HEK293 (cell line): ENCODE measurements at regions not wholly inside any gene's neighbourhood (a gene's known extent, or its start where the extent isn't known, plus 50 kb on each side); places are given as distances from the start of the nearest gene placed in this dataset.

ENCODE experiments used
- SALL2 ChIP-seq: fragments of 450-650 bp; formaldehyde crosslinking; IDR thresholded peaks from 2 replicates; pipeline ENCODE4 v1.5.0; 2017; ENCODE audit warnings: missing biosample characterization, mild to moderate bottlenecking, missing genetic modification characterization, borderline replicate concordance
- YY1 ChIP-seq: fragments of 450-650 bp; formaldehyde crosslinking; IDR thresholded peaks from 2 replicates; pipeline ENCODE4 v1.5.1; 2018; ENCODE audit warnings: missing biosample characterization, missing genetic modification characterization
- ZFP37 ChIP-seq: fragments of 450-650 bp; formaldehyde crosslinking; IDR thresholded peaks from 2 replicates; pipeline ENCODE4 v1.5.1; 2016; ENCODE audit warnings: missing biosample characterization, missing genetic modification characterization
- ZNF292 ChIP-seq: fragments of 450-650 bp; formaldehyde crosslinking; IDR thresholded peaks from 2 replicates; pipeline ENCODE4 v1.5.1; 2016; ENCODE audit warnings: low read depth, missing biosample characterization, missing genetic modification characterization, borderline replicate concordance
- ZNF311 ChIP-seq: fragments of 450-650 bp; formaldehyde crosslinking; IDR thresholded peaks from 2 replicates; pipeline ENCODE4 v1.5.1; 2017; ENCODE audit warnings: missing biosample characterization, missing genetic modification characterization, borderline replicate concordance
- ZNF501 ChIP-seq: fragments of 450-650 bp; formaldehyde crosslinking; IDR thresholded peaks from 2 replicates; pipeline ENCODE4 v1.5.1; 2016; ENCODE audit warnings: missing biosample characterization, missing genetic modification characterization
- ZNF658 ChIP-seq: fragments of 450-650 bp; formaldehyde crosslinking; IDR thresholded peaks from 2 replicates; pipeline ENCODE4; 2016; ENCODE audit warnings: missing biosample characterization, missing genetic modification characterization
- ZNF670 ChIP-seq: fragments of 450-650 bp; formaldehyde crosslinking; IDR thresholded peaks from 2 replicates; pipeline ENCODE4 v1.5.1; 2016; ENCODE audit warnings: missing biosample characterization, missing genetic modification characterization, low read depth
- ZNF843 ChIP-seq: fragments of 450-650 bp; formaldehyde crosslinking; IDR thresholded peaks from 2 replicates; pipeline ENCODE4 v1.5.1; 2016; ENCODE audit warnings: missing biosample characterization, missing genetic modification characterization
- TF ChIP-seq, protein P1 (sequence below): fragments of 450-650 bp; formaldehyde crosslinking; IDR thresholded peaks from 2 replicates; pipeline ENCODE4 v1.5.1; 2017; ENCODE audit warnings: missing biosample characterization, missing genetic modification characterization
- TF ChIP-seq, protein P2 (sequence below): fragments of 450-650 bp; formaldehyde crosslinking; IDR thresholded peaks from 2 replicates; pipeline ENCODE4 v1.5.1; 2016; ENCODE audit warnings: missing biosample characterization, missing genetic modification characterization

DNA sequence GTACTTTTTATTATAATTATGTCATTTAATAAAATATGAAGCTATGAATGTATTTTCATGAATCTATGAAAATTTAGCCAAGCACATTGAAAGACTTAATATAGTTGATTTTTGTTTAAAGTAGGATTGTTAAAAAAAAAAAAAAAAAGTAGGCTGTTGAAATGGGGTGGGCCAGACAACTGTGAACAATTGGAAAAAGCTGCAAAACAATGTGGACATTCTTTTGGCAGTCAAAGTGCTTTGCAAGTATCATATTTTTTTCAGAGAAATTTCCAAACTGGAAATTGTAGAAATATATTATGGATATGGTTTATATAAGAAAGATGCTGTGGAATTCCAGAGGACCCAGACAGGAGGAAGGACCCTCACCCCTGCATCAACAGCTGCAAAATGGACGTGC lies 82.1 kb downstream of the ETAA1 start:
- TF ChIP-seq ZNF501 (tag by site-specific recombination) (no peak), ZNF843 (tag by site-specific recombination) (no peak), ZNF311 (tag by site-specific recombination) (no peak), ZNF292 (no peak), ZNF658 (no peak), ZNF670 (tag by site-specific recombination) (no peak), ZFP37 (no peak), SALL2 (tag by site-specific recombination) (no peak), YY1 (no peak)
- TF ChIP-seq, protein P1, sequence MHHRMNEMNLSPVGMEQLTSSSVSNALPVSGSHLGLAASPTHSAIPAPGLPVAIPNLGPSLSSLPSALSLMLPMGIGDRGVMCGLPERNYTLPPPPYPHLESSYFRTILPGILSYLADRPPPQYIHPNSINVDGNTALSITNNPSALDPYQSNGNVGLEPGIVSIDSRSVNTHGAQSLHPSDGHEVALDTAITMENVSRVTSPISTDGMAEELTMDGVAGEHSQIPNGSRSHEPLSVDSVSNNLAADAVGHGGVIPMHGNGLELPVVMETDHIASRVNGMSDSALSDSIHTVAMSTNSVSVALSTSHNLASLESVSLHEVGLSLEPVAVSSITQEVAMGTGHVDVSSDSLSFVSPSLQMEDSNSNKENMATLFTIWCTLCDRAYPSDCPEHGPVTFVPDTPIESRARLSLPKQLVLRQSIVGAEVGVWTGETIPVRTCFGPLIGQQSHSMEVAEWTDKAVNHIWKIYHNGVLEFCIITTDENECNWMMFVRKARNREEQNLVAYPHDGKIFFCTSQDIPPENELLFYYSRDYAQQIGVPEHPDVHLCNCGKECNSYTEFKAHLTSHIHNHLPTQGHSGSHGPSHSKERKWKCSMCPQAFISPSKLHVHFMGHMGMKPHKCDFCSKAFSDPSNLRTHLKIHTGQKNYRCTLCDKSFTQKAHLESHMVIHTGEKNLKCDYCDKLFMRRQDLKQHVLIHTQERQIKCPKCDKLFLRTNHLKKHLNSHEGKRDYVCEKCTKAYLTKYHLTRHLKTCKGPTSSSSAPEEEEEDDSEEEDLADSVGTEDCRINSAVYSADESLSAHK, result no peak
- TF ChIP-seq, protein P2, sequence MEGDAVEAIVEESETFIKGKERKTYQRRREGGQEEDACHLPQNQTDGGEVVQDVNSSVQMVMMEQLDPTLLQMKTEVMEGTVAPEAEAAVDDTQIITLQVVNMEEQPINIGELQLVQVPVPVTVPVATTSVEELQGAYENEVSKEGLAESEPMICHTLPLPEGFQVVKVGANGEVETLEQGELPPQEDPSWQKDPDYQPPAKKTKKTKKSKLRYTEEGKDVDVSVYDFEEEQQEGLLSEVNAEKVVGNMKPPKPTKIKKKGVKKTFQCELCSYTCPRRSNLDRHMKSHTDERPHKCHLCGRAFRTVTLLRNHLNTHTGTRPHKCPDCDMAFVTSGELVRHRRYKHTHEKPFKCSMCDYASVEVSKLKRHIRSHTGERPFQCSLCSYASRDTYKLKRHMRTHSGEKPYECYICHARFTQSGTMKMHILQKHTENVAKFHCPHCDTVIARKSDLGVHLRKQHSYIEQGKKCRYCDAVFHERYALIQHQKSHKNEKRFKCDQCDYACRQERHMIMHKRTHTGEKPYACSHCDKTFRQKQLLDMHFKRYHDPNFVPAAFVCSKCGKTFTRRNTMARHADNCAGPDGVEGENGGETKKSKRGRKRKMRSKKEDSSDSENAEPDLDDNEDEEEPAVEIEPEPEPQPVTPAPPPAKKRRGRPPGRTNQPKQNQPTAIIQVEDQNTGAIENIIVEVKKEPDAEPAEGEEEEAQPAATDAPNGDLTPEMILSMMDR (tag by site-specific recombination), result no peak
